ENCODE measurements at regions not wholly inside any gene's neighbourhood (a gene's known extent, or its start where the extent isn't known, plus 50 kb on each side); places are given as distances from the start of the nearest gene placed in this dataset.

GRCh38 chr13:50358231-50359040 lies 343.2 kb downstream of the KCNRG start:
- TF ChIP-seq CTCF (IDR thresholded peaks at IDR 0.05) (no peak), ZFX (IDR thresholded peaks at IDR 0.05; ENCODE audit: borderline replicate concordance) (no peak)
- H3K27ac ChIP-seq = peak overlapping the region; percentile 95

- H3K27ac ChIP-seq = peak overlapping the region; percentile 95
- no peak for TF ChIP-seq CTCF (IDR thresholded peaks at IDR 0.05)
- no peak for TF ChIP-seq ZFX (IDR thresholded peaks at IDR 0.05; ENCODE audit: borderline replicate concordance)
These were observed 343.8 kb downstream of the KCNRG start for GRCh38 chr13:50359041-50359367.

- H3K27ac ChIP-seq = no peak overlapping the region
- TF ChIP-seq ZFX (IDR thresholded peaks at IDR 0.05; ENCODE audit: borderline replicate concordance) (no peak), CTCF (IDR thresholded peaks at IDR 0.05) (no peak)
These were observed 344.5 kb downstream of the KCNRG start for GRCh38 chr13:50359779-50360178.

GRCh38 chr13:50360637-50361036 lies 345.4 kb downstream of the KCNRG start:
- TF ChIP-seq ZFX (IDR thresholded peaks at IDR 0.05; ENCODE audit: borderline replicate concordance) = no peak
- TF ChIP-seq CTCF (IDR thresholded peaks at IDR 0.05) = no peak
- no peak overlapping the region for H3K27ac ChIP-seq

GRCh38 chr13:50361282-50361681 lies 346.0 kb downstream of the KCNRG start:
- TF ChIP-seq ZFX (IDR thresholded peaks at IDR 0.05; ENCODE audit: borderline replicate concordance) (no peak), CTCF (IDR thresholded peaks at IDR 0.05) (no peak)
- no peak overlapping the region for H3K27ac ChIP-seq

GRCh38 chr13:50365408-50366391 lies 350.5 kb downstream of the KCNRG start:
- peak overlapping the region; percentile 75 for H3K27ac ChIP-seq
- no peak for TF ChIP-seq ZFX (IDR thresholded peaks at IDR 0.05; ENCODE audit: borderline replicate concordance)
- no peak for TF ChIP-seq CTCF (IDR thresholded peaks at IDR 0.05)
